ENCODE measurements at regions not wholly inside any gene's neighbourhood (a gene's known extent, or its start where the extent isn't known, plus 50 kb on each side); places are given as distances from the start of the nearest gene placed in this dataset.

DNA sequence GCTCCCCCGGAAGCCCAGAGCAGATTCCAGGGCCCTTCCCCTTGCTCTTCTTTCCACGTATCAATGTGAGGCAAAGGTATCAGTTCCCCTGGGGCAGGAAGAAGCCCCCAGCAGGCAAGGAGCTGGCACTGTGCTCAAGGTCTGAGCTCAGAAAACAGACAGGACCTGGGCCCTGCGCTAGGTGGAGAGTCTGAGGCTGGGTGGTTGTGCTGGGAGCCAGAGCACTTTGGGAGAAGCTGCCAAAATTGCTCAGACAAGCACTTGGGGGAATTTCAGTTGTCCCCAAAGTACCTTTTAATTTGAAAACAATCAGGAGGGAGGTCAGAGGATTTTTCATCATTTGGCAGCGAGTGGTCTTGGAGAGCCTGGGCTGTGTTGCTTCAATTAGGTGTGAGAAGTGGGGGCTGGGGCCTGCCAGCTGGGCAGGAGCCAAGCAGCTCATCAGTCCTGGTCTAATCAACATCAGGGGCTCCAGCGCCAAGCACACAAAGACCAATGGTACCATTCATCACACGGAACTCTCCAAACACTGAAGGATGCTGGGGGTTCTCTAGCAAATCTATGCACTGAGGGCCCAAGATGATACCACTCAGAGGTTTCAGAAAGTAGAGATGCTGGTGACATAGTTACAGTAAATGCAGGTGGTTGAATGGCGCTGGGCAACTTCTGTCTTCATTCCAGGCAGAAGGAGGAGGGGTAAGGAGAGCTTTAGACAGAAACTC is 176.5 kb downstream of the SNX18 start:
- no peaks in the 10 kb centered on the region for H3K4me1 ChIP-seq
- TF ChIP-seq, protein P1, sequence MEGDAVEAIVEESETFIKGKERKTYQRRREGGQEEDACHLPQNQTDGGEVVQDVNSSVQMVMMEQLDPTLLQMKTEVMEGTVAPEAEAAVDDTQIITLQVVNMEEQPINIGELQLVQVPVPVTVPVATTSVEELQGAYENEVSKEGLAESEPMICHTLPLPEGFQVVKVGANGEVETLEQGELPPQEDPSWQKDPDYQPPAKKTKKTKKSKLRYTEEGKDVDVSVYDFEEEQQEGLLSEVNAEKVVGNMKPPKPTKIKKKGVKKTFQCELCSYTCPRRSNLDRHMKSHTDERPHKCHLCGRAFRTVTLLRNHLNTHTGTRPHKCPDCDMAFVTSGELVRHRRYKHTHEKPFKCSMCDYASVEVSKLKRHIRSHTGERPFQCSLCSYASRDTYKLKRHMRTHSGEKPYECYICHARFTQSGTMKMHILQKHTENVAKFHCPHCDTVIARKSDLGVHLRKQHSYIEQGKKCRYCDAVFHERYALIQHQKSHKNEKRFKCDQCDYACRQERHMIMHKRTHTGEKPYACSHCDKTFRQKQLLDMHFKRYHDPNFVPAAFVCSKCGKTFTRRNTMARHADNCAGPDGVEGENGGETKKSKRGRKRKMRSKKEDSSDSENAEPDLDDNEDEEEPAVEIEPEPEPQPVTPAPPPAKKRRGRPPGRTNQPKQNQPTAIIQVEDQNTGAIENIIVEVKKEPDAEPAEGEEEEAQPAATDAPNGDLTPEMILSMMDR (IDR thresholded peaks at IDR 0.05), result no peak
- no peaks in the 10 kb centered on the region for H3K36me3 ChIP-seq (ENCODE audit: control insufficient read depth, insufficient read depth, low read length)
- H3K79me2 ChIP-seq, result no peaks in the 10 kb centered on the region
- H3K9me3 ChIP-seq (ENCODE audit: control insufficient read depth, low read length), result no peaks in the 10 kb centered on the region
- H3K27me3 ChIP-seq (ENCODE audit: control insufficient read depth, insufficient read depth, low read length), result no peaks in the 10 kb centered on the region
- H3K9ac ChIP-seq, result no peak overlapping the region
- no peak overlapping the region for H2AFZ ChIP-seq
- H3K4me3 ChIP-seq (ENCODE audit: low read depth, low read length), result no peak overlapping the region
- H3K27ac ChIP-seq, result no peak overlapping the region
- H3K4me2 ChIP-seq (ENCODE audit: low read length), result no peak overlapping the region

DNA sequence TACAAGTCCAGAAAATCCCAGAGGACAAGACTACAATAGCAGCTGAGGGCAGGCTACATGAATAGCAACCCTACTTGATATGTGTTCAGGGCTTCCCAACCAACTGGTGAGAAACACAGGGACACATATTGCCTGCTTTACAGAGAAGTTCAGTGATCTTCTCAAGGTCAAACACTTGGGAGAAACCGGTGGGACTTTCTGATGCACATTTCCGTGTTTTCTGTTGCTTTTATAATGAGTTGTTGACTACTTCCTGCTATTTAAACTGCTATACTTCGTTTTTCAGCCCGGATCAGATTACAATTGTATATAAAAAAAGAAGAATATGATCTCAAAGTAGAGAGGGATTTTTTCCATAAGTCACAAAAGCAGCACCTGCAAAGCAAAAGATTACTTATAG is 175.1 kb downstream of the SNX18 start:
- Histone ChIP-seq H3K27ac (no peak overlapping the region), H3K4me2 (ENCODE audit: low read length) (no peak overlapping the region), H3K4me3 (ENCODE audit: low read depth, low read length) (no peak overlapping the region), H3K27me3 (ENCODE audit: control insufficient read depth, insufficient read depth, low read length) (no peaks in the 10 kb centered on the region), H3K9me3 (ENCODE audit: control insufficient read depth, low read length) (no peaks in the 10 kb centered on the region), H3K4me1 (no peaks in the 10 kb centered on the region), H3K79me2 (no peaks in the 10 kb centered on the region), H3K9ac (no peak overlapping the region), H2AFZ (no peak overlapping the region), H3K36me3 (ENCODE audit: control insufficient read depth, insufficient read depth, low read length) (no peaks in the 10 kb centered on the region)
- TF ChIP-seq, protein P1 (IDR thresholded peaks at IDR 0.05), result no peak

DNA sequence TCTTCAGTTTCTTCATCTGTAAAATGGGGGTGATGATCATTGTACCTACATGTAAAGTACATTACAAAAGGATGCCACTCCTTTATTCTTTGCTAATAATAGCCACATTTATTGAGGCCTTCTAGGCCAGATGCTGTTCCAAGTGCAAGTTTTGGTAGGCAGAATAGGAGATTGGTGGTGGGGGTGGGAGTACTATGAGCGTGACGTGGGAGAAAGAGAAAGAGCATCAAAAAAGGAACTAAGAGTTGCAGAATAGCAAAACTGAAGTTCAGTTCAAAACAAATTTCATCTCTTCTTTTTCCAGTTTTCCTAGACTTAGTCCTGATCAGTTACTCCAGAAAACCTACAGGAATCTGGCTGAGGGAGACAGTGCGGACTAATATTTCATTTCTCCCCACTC is 174.1 kb downstream of the SNX18 start:
- Histone ChIP-seq H3K9me3 (ENCODE audit: control insufficient read depth, low read length) (no peaks in the 10 kb centered on the region), H3K27ac (no peak overlapping the region), H3K9ac (no peak overlapping the region), H3K4me1 (no peaks in the 10 kb centered on the region), H3K4me2 (ENCODE audit: low read length) (no peak overlapping the region), H3K79me2 (no peaks in the 10 kb centered on the region), H3K36me3 (ENCODE audit: control insufficient read depth, insufficient read depth, low read length) (no peaks in the 10 kb centered on the region), H3K27me3 (ENCODE audit: control insufficient read depth, insufficient read depth, low read length) (no peaks in the 10 kb centered on the region), H3K4me3 (ENCODE audit: low read depth, low read length) (no peak overlapping the region), H2AFZ (no peak overlapping the region)
- TF ChIP-seq, protein P1 (IDR thresholded peaks at IDR 0.05), result no peak

DNA sequence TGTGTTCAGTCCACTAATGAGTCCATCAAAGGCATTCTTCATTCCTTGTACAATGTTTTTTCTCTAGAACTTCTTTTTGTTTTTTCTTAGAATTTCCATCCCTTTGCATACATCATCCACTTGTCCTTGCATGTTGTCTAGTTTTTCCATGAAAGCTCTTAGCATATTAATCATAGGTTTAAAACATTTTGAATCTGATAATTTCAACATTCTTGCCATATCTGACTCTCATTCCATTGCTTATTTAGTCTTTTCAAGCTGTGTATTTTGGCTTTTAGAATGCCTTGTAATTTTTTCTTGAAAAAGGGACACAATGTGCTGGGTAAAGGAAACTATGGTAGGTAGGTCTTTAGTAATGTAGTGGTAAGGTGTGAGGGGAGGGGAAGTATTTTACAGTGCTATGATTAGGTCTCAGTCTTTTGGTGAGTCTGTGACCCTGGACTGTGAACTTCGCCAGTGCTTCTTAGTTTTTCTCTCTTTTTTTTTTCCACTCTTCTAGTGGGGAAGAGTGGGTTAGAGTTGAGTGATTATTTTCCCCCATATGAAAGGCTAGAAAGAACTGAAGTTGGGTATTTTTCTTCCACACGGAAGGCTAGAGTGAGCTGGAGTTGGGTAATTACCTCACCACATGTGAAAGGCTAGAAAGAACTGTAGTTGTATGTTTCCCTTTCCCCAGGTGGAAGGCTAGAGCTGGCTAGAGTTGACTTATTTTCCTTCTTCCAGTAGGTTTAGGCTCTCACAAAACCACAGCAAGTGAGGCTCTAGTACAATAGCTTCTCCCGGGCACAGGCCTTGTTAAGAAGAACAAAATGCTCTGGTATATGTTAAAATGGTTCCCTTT is 172.1 kb downstream of the SNX18 start:
- Histone ChIP-seq H3K9ac (no peak overlapping the region), H3K27ac (no peak overlapping the region), H3K79me2 (no peaks in the 10 kb centered on the region), H3K9me3 (ENCODE audit: control insufficient read depth, low read length) (no peaks in the 10 kb centered on the region), H3K36me3 (ENCODE audit: control insufficient read depth, insufficient read depth, low read length) (no peaks in the 10 kb centered on the region), H3K4me1 (no peaks in the 10 kb centered on the region), H3K4me2 (ENCODE audit: low read length) (no peak overlapping the region), H2AFZ (no peak overlapping the region), H3K27me3 (ENCODE audit: control insufficient read depth, insufficient read depth, low read length) (no peaks in the 10 kb centered on the region), H3K4me3 (ENCODE audit: low read depth, low read length) (no peak overlapping the region)
- TF ChIP-seq, protein P1 (IDR thresholded peaks at IDR 0.05), result no peak
